Uterus (tissue), 3 donors: ENCODE measurements at regions not wholly inside any gene's neighbourhood (a gene's known extent, or its start where the extent isn't known, plus 50 kb on each side); places are given as distances from the start of the nearest gene placed in this dataset.
"Not testable (repeated sequence)": the region's sequence is repeated elsewhere in the genome, so short reads cannot be mapped to it uniquely, and the experiment has no call there.

ENCODE experiments used
- DNase-seq, 2 donors: peaks; one replicate each; pipeline ENCODE4 v3.0.0-alpha.2; 2019 to 2020
- H3K27ac ChIP-seq, 2 donors: fragments of 200-600 bp; sonication (generic); 1 replicate in 1 of 2; 2 replicates in 1 of 2; pipeline ENCODE4 v1.5.1; 2016 to 2018
- H3K27me3 ChIP-seq, 2 donors: fragments of 200-600 bp; sonication (generic); one replicate each; pipeline ENCODE4 v1.5.1; 2018 to 2019; ENCODE audit warnings: control low read depth in 1 of 2
- H3K36me3 ChIP-seq, 2 donors: fragments of 200-600 bp; sonication (generic); one replicate each; pipeline ENCODE4 v1.5.1; 2019; ENCODE audit warnings: control low read depth in 1 of 2
- H3K4me1 ChIP-seq, 2 donors: fragments of 200-600 bp; sonication (generic); one replicate each; pipeline ENCODE4 v1.5.1; 2018 to 2019; ENCODE audit warnings: control low read depth in 1 of 2
- H3K4me3 ChIP-seq, 2 donors: fragments of 200-600 bp; sonication (generic); 1 replicate in 1 of 2; 2 replicates in 1 of 2; pipeline ENCODE4 v1.5.1; 2018 to 2019; ENCODE audit warnings: mild to moderate bottlenecking in 1 of 2
- H3K9me3 ChIP-seq, 2 donors: fragments of 200-600 bp; sonication (generic); one replicate each; pipeline ENCODE4 v1.5.1; 2019; ENCODE audit warnings: control low read depth in 1 of 2
- CTCF ChIP-seq, 4 experiments: fragments of 200-600 bp in 2 of 4; fragments of 450-650 bp in 2 of 4; sonication (generic) in 2 of 4; IDR thresholded peaks; one replicate each; pipeline ENCODE4 v1.5.1; 2016 to 2019; ENCODE audit warnings: antibody characterized with exemption in 4 of 4, mild to moderate bottlenecking in 2 of 4, moderate library complexity in 1 of 4
- POLR2A ChIP-seq, 2 donors: fragments of 450-650 bp; IDR thresholded peaks; one replicate each; pipeline ENCODE4 v1.6.1; 2016; ENCODE audit warnings: antibody characterized with exemption in 2 of 2, mild to moderate bottlenecking in 1 of 2, moderate library complexity in 1 of 2
- intact Hi-C: fragments of 100-400 bp; cut with DNase I; formaldehyde crosslinking; loops from one replicate; pipeline ENCODE4 v1.15.1; 2023; ENCODE audit warnings: low total_unique reads
- donor health status: DM: yes; HTN: yes; CAD: no.

GRCh38 chr10:78672918-78673317 is 395.8 kb upstream of the ZMIZ1 start:
- H3K9me3 ChIP-seq, result no peaks in the 10 kb centered on the region
- H3K27ac ChIP-seq, result no peak overlapping the region
- H3K27me3 ChIP-seq, result no peaks in the 10 kb centered on the region
- TF ChIP-seq CTCF (IDR thresholded peaks at IDR 0.05) (no peak), POLR2A (IDR thresholded peaks at IDR 0.05) (no peak)
- no peaks in the 10 kb centered on the region for H3K4me1 ChIP-seq
- H3K4me3 ChIP-seq, result no peak overlapping the region
- intact Hi-C loops, result no loop called here
- DNase-seq, result no peak
- no peaks in the 10 kb centered on the region for H3K36me3 ChIP-seq

- H3K27me3 ChIP-seq, H3K36me3 ChIP-seq, H3K9me3 ChIP-seq, H3K4me1 ChIP-seq, H3K27ac ChIP-seq, intact Hi-C loops, H3K4me3 ChIP-seq, DNase-seq: not testable (repeated sequence)
Measured at GRCh38 chr10:78681141-78681540, 387.6 kb upstream of the ZMIZ1 start.

DNA sequence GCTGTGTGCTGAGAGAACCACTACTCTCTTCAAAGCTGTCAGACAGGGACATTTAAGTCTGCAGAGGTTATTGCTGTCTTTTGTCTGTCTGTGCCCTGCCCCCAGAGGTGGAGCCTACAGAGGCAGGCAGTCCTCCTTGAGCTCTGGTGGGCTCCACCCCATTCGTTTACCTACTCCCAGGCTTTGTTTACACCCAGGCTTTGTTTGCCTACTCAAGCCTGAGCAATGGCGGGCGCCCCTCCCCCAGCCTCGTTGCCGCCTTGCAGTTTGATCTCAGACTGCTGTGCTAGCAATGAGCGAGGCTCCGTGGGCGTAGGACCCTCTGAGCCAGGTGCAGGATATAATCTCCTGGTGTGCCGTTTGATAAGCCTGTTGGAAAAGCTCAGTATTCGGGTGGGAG is 386.8 kb upstream of the ZMIZ1 start:
- H3K27me3 ChIP-seq, H3K4me3 ChIP-seq, DNase-seq, H3K4me1 ChIP-seq, H3K36me3 ChIP-seq, intact Hi-C loops, H3K27ac ChIP-seq, H3K9me3 ChIP-seq: not testable (repeated sequence)

DNA sequence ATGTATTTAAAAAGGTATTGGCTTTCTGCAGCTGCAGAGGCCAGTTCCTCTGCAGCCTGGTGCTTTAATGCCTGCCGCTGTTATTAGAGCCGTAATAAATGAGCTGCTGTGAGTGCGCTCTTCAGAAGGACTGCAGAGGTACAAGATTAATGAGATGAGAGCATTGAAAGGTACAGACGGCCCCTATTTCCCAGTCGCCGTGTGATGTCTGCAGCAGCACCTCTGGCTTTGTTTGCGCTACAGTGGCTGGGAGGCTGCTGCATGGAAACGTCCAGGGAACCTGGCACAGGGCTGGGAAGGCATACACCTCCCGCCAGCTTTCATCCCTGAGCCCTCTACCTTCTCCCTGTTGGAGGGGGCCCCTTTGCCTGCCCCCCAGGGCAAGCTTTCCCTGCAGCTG is 383.8 kb upstream of the ZMIZ1 start:
- Histone ChIP-seq H3K4me1 (no peaks in the 10 kb centered on the region), H3K4me3 (no peak overlapping the region), H3K27me3 (no peaks in the 10 kb centered on the region), H3K27ac (no peak overlapping the region), H3K9me3 (no peaks in the 10 kb centered on the region), H3K36me3 (no peaks in the 10 kb centered on the region)
- DNase-seq, result no peak
- intact Hi-C loops, result no loop called here
- no peak for TF ChIP-seq CTCF (IDR thresholded peaks at IDR 0.05)
- no peak for TF ChIP-seq POLR2A (IDR thresholded peaks at IDR 0.05)

DNA sequence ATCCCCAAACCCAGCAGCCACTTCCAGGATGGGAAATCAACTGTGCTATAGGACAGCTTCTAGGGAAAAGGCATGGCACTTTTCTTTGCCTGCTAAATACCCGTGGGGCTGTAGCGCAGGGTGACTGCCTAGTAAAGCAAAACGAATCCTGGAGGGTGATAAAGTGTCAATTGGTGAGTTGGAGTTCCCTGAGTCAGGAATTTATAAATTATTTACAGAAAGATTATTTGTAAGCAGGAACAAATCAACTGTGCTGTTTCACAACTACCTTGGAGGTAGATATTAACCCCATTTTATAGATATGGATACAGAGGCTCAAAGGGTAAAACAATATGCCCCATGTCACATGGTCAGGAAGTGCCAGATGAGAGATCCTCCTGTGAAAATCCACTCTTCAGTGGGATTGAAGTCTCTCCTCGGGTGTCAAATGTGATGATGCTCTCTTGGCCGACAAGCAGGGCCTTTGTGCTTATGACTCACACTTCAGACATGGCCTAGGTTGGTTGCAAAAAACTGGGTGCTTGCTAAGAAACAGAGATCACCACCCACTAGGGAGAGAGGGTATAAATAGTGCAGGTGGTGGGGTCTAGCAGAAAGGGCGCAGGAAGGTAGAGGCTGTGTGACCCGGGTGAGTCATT is 383.2 kb upstream of the ZMIZ1 start:
- no peaks in the 10 kb centered on the region for H3K4me1 ChIP-seq
- H3K36me3 ChIP-seq, result no peaks in the 10 kb centered on the region
- H3K27me3 ChIP-seq, result no peaks in the 10 kb centered on the region
- DNase-seq, result no peak
- no peak overlapping the region for H3K27ac ChIP-seq
- no peak overlapping the region for H3K4me3 ChIP-seq
- no peaks in the 10 kb centered on the region for H3K9me3 ChIP-seq
- TF ChIP-seq CTCF (IDR thresholded peaks at IDR 0.05) (no peak), POLR2A (IDR thresholded peaks at IDR 0.05) (no peak)
- intact Hi-C loops, result no loop called here

GRCh38 chr10:78686444-78687060 is 382.2 kb upstream of the ZMIZ1 start:
- no peak for DNase-seq
- Histone ChIP-seq H3K36me3 (no peaks in the 10 kb centered on the region), H3K27ac (no peak overlapping the region), H3K9me3 (no peaks in the 10 kb centered on the region), H3K4me3 (no peak overlapping the region), H3K4me1 (no peaks in the 10 kb centered on the region), H3K27me3 (no peaks in the 10 kb centered on the region)
- TF ChIP-seq CTCF (IDR thresholded peaks at IDR 0.05) (no peak), POLR2A (IDR thresholded peaks at IDR 0.05) (no peak)
- intact Hi-C loops, result no loop called here
